Colonic mucosa (tissue), 4 donors: ENCODE measurements at regions not wholly inside any gene's neighbourhood (a gene's known extent, or its start where the extent isn't known, plus 50 kb on each side); places are given as distances from the start of the nearest gene placed in this dataset.

Experiments used
- DNase-seq: peaks from one replicate; pipeline ENCODE4 v3.0.0-alpha.2; 2020
- H3K27ac ChIP-seq: fragments of 200-600 bp; one replicate; pipeline ENCODE4 v1.8.0; 2021
- H3K27me3 ChIP-seq: fragments of 200-600 bp; one replicate; pipeline ENCODE4 v1.8.0; 2021
- H3K36me3 ChIP-seq: fragments of 200-600 bp; one replicate; pipeline ENCODE4 v1.8.0; 2021
- H3K4me1 ChIP-seq: fragments of 200-600 bp; one replicate; pipeline ENCODE4 v1.8.0; 2021; ENCODE audit warnings: mild to moderate bottlenecking
- H3K4me3 ChIP-seq: fragments of 200-600 bp; one replicate; pipeline ENCODE4 v1.8.0; 2021
- H3K9ac ChIP-seq, 2 donors: one replicate each; pipeline ENCODE4 v1.7.0; 2013; ENCODE audit warnings: control low read depth in 2 of 2, low read depth in 2 of 2, low read length in 2 of 2
- H3K9me3 ChIP-seq: fragments of 200-600 bp; one replicate; pipeline ENCODE4 v1.8.0; 2021
- CTCF ChIP-seq: fragments of 200-600 bp; IDR thresholded peaks from one replicate; pipeline ENCODE4 v1.8.0; 2022; ENCODE audit warnings: antibody characterized with exemption, mild to moderate bottlenecking
- intact Hi-C: fragments of 100-400 bp; cut with DNase I; formaldehyde crosslinking; loops from one replicate; pipeline ENCODE4 v1.14.1; 2022
- donor health status: healthy.
- donor health status: DM: no; HTN: no; CAD: no.
- donor health status: DM: no; HTN: no; CAD: no.

- Histone ChIP-seq H3K27ac (no peak overlapping the region), H3K4me3 (no peak overlapping the region), H3K36me3 (no peaks in the 10 kb centered on the region), H3K27me3 (no peaks in the 10 kb centered on the region), H3K4me1 (no peaks in the 10 kb centered on the region), H3K9me3 (no peaks in the 10 kb centered on the region), H3K9ac (no peak overlapping the region)
- TF ChIP-seq CTCF, result no peak
- intact Hi-C loops, result no loop called here
- DNase-seq, result no peak
Observed at GRCh38 chr1:232267092-232267836, 362.7 kb downstream of the SIPA1L2 start.

GRCh38 chr1:232263452-232263851, 366.5 kb downstream of the SIPA1L2 start:
- H3K9ac ChIP-seq, result no peak overlapping the region
- no peak overlapping the region for H3K27ac ChIP-seq
- DNase-seq, result no peak
- H3K4me1 ChIP-seq, result no peaks in the 10 kb centered on the region
- intact Hi-C loops, result no loop called here
- no peaks in the 10 kb centered on the region for H3K9me3 ChIP-seq
- no peaks in the 10 kb centered on the region for H3K36me3 ChIP-seq
- H3K27me3 ChIP-seq, result no peaks in the 10 kb centered on the region
- no peak overlapping the region for H3K4me3 ChIP-seq
- TF ChIP-seq CTCF, result no peak

- TF ChIP-seq CTCF, result no peak
- Histone ChIP-seq H3K27ac (no peak overlapping the region), H3K4me3 (no peak overlapping the region), H3K9me3 (no peaks in the 10 kb centered on the region), H3K9ac (no peak overlapping the region), H3K27me3 (no peaks in the 10 kb centered on the region), H3K36me3 (no peaks in the 10 kb centered on the region), H3K4me1 (no peaks in the 10 kb centered on the region)
- no peak for DNase-seq
- intact Hi-C loops, result no loop called here
Observed at GRCh38 chr1:232262991-232263390, 366.9 kb downstream of the SIPA1L2 start.

- Histone ChIP-seq H3K36me3 (no peaks in the 10 kb centered on the region), H3K9ac (no peak overlapping the region), H3K4me3 (no peak overlapping the region), H3K27ac (no peak overlapping the region), H3K27me3 (no peaks in the 10 kb centered on the region), H3K9me3 (no peaks in the 10 kb centered on the region), H3K4me1 (no peaks in the 10 kb centered on the region)
- intact Hi-C loops, result no loop called here
- DNase-seq, result no peak
- no peak for TF ChIP-seq CTCF
Observed at GRCh38 chr1:232260861-232261260, 369.1 kb downstream of the SIPA1L2 start.

GRCh38 chr1:232260045-232260444, 369.9 kb downstream of the SIPA1L2 start:
- Histone ChIP-seq H3K4me1 (no peaks in the 10 kb centered on the region), H3K9ac (no peak overlapping the region), H3K36me3 (no peaks in the 10 kb centered on the region), H3K27me3 (no peaks in the 10 kb centered on the region), H3K9me3 (no peaks in the 10 kb centered on the region), H3K4me3 (no peak overlapping the region), H3K27ac (no peak overlapping the region)
- no peak for DNase-seq
- TF ChIP-seq CTCF, result no peak
- intact Hi-C loops, result no loop called here
